WTC11 (cell line): ENCODE measurements at regions not wholly inside any gene's neighbourhood (a gene's known extent, or its start where the extent isn't known, plus 50 kb on each side); places are given as distances from the start of the nearest gene placed in this dataset.

Experiments
- ATAC-seq: fragments of 200-7000 bp; cut with Tn5 transposase; 2 replicates; pipeline ENCODE4 v1.10.0; 2021; ENCODE audit warnings: mild to moderate bottlenecking, moderate library complexity
- CTCF ChIA-PET: fragments of 300-600 bp; sonication (Branson Sonifier 250); formaldehyde crosslinking; loops from one replicate; lab custom pipeline; 2021; ENCODE audit warnings: antibody characterized with exemption; lab: Charles Lee
- POLR2A ChIA-PET: fragments of 350-600 bp; sonication (Branson Sonifier 250); formaldehyde crosslinking; loops from one replicate; lab custom pipeline; 2021; ENCODE audit warnings: antibody characterized with exemption; lab: Charles Lee
- DNase-seq: peaks from one replicate; pipeline ENCODE4 v3.0.0; 2021; ENCODE audit warnings: low spot score
- H3K27ac Mint-ChIP-seq: 2 replicates; pipeline ENCODE4 v1.8.0; 2021; ENCODE audit warnings: mixed read lengths
- H3K27me3 Mint-ChIP-seq: 2 replicates; pipeline ENCODE4 v1.8.0; 2021; ENCODE audit warnings: low read depth, mild to moderate bottlenecking, moderate library complexity, mixed read lengths
- H3K36me3 Mint-ChIP-seq: 2 replicates; pipeline ENCODE4 v1.8.0; 2021; ENCODE audit warnings: mixed read lengths
- H3K4me1 Mint-ChIP-seq: 2 replicates; pipeline ENCODE4 v1.8.0; 2022; ENCODE audit warnings: mixed read lengths
- H3K4me3 Mint-ChIP-seq: 2 replicates; pipeline ENCODE4 v1.8.0; 2021; ENCODE audit warnings: mild to moderate bottlenecking, moderate library complexity, mixed read lengths
- H3K9me3 Mint-ChIP-seq: 2 replicates; pipeline ENCODE4 v1.8.0; 2021; ENCODE audit warnings: mixed read lengths
- CREM ChIP-seq: sonication (generic); formaldehyde crosslinking; IDR thresholded peaks from 2 replicates; pipeline ENCODE4 v1.8.1; 2022; ENCODE audit warnings: mild to moderate bottlenecking, missing genetic modification reagents, moderate library complexity
- FOXJ3 ChIP-seq: sonication (generic); formaldehyde crosslinking; IDR thresholded peaks from 2 replicates; pipeline ENCODE4 v1.9.0; 2021; ENCODE audit warnings: missing genetic modification reagents, mild to moderate bottlenecking, borderline replicate concordance
- IRF2 ChIP-seq: sonication (generic); formaldehyde crosslinking; IDR thresholded peaks from 2 replicates; pipeline ENCODE4 v1.8.0; 2022; ENCODE audit warnings: low read depth, missing genetic modification reagents, borderline replicate concordance
- JUN ChIP-seq: sonication (generic); formaldehyde crosslinking; IDR thresholded peaks from 2 replicates; pipeline ENCODE4 v1.8.0; 2023; ENCODE audit warnings: mild to moderate bottlenecking, missing genetic modification reagents
- MXD4 ChIP-seq: fragments of 250-450 bp; sonication (Bioruptor Pico); IDR thresholded peaks from 2 replicates; pipeline ENCODE4 v1.8.0; 2021; ENCODE audit warnings: mild to moderate bottlenecking, moderate library complexity, borderline replicate concordance
- NR3C1 ChIP-seq: sonication (generic); formaldehyde crosslinking; conservative IDR thresholded peaks from 2 replicates; pipeline ENCODE4 v1.8.1; 2023; ENCODE audit warnings: low read depth, mild to moderate bottlenecking, missing genetic modification reagents
- RELA ChIP-seq: sonication (generic); formaldehyde crosslinking; IDR thresholded peaks from 2 replicates; pipeline ENCODE4 v1.8.1; 2022; ENCODE audit warnings: missing genetic modification reagents, mild to moderate bottlenecking, borderline replicate concordance
- TEAD1 ChIP-seq: sonication (generic); formaldehyde crosslinking; IDR thresholded peaks from 2 replicates; pipeline ENCODE4 v1.8.0; 2022; ENCODE audit warnings: mild to moderate bottlenecking, missing genetic modification reagents
- TP53 ChIP-seq: sonication (generic); formaldehyde crosslinking; IDR thresholded peaks from 2 replicates; pipeline ENCODE4 v1.8.1; 2023; ENCODE audit warnings: mild to moderate bottlenecking, missing genetic modification reagents
- ZNF121 ChIP-seq: sonication (generic); formaldehyde crosslinking; IDR thresholded peaks from 2 replicates; pipeline ENCODE4 v1.8.0; 2023; ENCODE audit warnings: missing genetic modification reagents
- ZNF219 ChIP-seq: sonication (generic); formaldehyde crosslinking; IDR thresholded peaks from 2 replicates; pipeline ENCODE4 v1.8.0; 2023; ENCODE audit warnings: missing genetic modification reagents, mild to moderate bottlenecking, borderline replicate concordance
- ZNF423 ChIP-seq: fragments of 250-450 bp; sonication (Bioruptor Pico); IDR thresholded peaks from 2 replicates; pipeline ENCODE4 v2.1.2; 2022; ENCODE audit warnings: mild to moderate bottlenecking, moderate library complexity
- TF ChIP-seq, protein P1 (sequence below): sonication (generic); formaldehyde crosslinking; IDR thresholded peaks from 2 replicates; pipeline ENCODE4 v1.8.1; 2022; ENCODE audit warnings: mild to moderate bottlenecking, missing genetic modification reagents, moderate library complexity, borderline replicate concordance
- TF ChIP-seq, protein P2 (sequence below): sonication (generic); formaldehyde crosslinking; IDR thresholded peaks from 2 replicates; pipeline ENCODE4 v1.8.1; 2023; ENCODE audit warnings: mild to moderate bottlenecking, missing genetic modification reagents, borderline replicate concordance
- TF ChIP-seq, protein P3 (sequence below): sonication (generic); formaldehyde crosslinking; IDR thresholded peaks from 2 replicates; pipeline ENCODE4 v1.8.1; 2022; ENCODE audit warnings: mild to moderate bottlenecking, moderate library complexity, missing genetic modification reagents
- TF ChIP-seq, protein P4 (sequence below): sonication (generic); formaldehyde crosslinking; IDR thresholded peaks from 2 replicates; pipeline ENCODE4 v1.8.1; 2023; ENCODE audit warnings: mild to moderate bottlenecking, missing genetic modification reagents, moderate library complexity
- TF ChIP-seq, protein P5 (sequence below): sonication (generic); formaldehyde crosslinking; conservative IDR thresholded peaks from 2 replicates; pipeline ENCODE4 v1.8.1; 2023; ENCODE audit warnings: mild to moderate bottlenecking, low read depth, missing genetic modification reagents, moderate library complexity

DNA sequence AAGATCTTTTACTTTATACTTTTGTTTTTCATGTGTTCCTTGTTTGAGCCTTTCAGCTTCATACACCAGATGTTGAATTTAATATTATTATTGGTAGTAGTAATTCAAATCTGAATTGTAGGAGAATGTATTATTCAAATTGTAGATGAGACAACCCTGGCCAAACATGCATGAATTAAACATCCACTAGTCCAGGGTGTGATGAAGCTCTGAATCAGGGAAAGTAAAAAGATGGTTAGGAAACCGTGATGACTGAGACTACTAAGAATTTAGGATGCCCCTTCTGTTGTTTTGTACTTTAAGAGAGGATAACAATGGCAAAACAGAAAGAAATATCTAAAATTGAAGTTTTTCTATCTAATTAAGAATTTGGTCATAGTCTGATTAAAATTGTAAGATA lies 227.8 kb upstream of the CDH2 start:
- TF ChIP-seq NR3C1 (CRISPR knock-in tag), result no peak
- no peak for TF ChIP-seq TP53
- TF ChIP-seq, protein P1, sequence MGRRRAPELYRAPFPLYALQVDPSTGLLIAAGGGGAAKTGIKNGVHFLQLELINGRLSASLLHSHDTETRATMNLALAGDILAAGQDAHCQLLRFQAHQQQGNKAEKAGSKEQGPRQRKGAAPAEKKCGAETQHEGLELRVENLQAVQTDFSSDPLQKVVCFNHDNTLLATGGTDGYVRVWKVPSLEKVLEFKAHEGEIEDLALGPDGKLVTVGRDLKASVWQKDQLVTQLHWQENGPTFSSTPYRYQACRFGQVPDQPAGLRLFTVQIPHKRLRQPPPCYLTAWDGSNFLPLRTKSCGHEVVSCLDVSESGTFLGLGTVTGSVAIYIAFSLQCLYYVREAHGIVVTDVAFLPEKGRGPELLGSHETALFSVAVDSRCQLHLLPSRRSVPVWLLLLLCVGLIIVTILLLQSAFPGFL (CRISPR knock-in tag), result no peak
- no peak for TF ChIP-seq ZNF121 (CRISPR knock-in tag)
- Mint-ChIP-seq H3K4me1 (no peaks in the 10 kb centered on the region), H3K36me3 (no peaks in the 10 kb centered on the region), H3K9me3 (no peaks in the 10 kb centered on the region; the same call in 1 of the 2 replicates), H3K4me3 (no peak overlapping the region), H3K27me3 (no peaks in the 10 kb centered on the region), H3K27ac (no peak overlapping the region)
- ChIA-PET POLR2A (no interaction called here), CTCF (no interaction called here)
- ATAC-seq (no peak), DNase-seq (no peak)

DNA sequence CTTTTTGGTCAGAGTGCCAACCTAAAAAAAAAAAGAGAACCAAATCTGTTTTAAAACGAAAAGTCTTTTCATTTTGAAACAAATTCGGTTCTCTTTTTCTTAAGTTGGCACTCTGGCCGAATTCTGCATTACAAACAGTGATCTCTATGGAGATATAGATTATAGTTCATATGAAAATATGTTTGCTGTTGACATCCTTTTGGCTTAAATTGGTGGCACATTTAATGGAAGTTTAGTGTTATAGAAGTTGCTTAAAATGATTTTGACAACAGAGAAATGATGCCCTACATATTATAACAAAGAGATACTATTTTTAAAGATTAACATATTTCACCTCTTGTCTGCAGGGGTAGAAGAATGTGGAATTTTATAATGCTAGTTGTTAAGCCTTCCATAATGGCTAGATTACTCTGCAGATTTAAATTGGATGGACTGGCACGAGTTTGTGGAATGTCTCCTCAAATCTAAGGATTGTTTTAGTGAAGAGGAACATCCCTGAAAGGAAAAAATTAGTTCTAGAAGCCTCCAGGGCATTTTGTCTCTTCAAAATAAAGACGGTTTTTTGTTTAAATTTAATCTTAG lies 222.9 kb upstream of the CDH2 start:
- no peak for TF ChIP-seq TEAD1
- TF ChIP-seq, protein P2, sequence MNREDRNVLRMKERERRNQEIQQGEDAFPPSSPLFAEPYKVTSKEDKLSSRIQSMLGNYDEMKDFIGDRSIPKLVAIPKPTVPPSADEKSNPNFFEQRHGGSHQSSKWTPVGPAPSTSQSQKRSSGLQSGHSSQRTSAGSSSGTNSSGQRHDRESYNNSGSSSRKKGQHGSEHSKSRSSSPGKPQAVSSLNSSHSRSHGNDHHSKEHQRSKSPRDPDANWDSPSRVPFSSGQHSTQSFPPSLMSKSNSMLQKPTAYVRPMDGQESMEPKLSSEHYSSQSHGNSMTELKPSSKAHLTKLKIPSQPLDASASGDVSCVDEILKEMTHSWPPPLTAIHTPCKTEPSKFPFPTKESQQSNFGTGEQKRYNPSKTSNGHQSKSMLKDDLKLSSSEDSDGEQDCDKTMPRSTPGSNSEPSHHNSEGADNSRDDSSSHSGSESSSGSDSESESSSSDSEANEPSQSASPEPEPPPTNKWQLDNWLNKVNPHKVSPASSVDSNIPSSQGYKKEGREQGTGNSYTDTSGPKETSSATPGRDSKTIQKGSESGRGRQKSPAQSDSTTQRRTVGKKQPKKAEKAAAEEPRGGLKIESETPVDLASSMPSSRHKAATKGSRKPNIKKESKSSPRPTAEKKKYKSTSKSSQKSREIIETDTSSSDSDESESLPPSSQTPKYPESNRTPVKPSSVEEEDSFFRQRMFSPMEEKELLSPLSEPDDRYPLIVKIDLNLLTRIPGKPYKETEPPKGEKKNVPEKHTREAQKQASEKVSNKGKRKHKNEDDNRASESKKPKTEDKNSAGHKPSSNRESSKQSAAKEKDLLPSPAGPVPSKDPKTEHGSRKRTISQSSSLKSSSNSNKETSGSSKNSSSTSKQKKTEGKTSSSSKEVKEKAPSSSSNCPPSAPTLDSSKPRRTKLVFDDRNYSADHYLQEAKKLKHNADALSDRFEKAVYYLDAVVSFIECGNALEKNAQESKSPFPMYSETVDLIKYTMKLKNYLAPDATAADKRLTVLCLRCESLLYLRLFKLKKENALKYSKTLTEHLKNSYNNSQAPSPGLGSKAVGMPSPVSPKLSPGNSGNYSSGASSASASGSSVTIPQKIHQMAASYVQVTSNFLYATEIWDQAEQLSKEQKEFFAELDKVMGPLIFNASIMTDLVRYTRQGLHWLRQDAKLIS (CRISPR knock-in tag), result no peak
- no peak for TF ChIP-seq JUN (CRISPR knock-in tag)
- no peak for TF ChIP-seq IRF2 (CRISPR knock-in tag)
- TF ChIP-seq, protein P3, sequence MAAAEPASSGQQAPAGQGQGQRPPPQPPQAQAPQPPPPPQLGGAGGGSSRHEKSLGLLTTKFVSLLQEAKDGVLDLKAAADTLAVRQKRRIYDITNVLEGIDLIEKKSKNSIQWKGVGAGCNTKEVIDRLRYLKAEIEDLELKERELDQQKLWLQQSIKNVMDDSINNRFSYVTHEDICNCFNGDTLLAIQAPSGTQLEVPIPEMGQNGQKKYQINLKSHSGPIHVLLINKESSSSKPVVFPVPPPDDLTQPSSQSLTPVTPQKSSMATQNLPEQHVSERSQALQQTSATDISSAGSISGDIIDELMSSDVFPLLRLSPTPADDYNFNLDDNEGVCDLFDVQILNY (CRISPR knock-in tag), result no peak
- TF ChIP-seq RELA (CRISPR knock-in tag), result no peak
- no peak for TF ChIP-seq ZNF423 (CRISPR knock-in tag)
- no peak for TF ChIP-seq ZNF219 (CRISPR knock-in tag)
- no peak for TF ChIP-seq MXD4 (CRISPR knock-in tag)
- TF ChIP-seq, protein P4, sequence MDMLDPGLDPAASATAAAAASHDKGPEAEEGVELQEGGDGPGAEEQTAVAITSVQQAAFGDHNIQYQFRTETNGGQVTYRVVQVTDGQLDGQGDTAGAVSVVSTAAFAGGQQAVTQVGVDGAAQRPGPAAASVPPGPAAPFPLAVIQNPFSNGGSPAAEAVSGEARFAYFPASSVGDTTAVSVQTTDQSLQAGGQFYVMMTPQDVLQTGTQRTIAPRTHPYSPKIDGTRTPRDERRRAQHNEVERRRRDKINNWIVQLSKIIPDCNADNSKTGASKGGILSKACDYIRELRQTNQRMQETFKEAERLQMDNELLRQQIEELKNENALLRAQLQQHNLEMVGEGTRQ, result no peak
- TF ChIP-seq, protein P5, sequence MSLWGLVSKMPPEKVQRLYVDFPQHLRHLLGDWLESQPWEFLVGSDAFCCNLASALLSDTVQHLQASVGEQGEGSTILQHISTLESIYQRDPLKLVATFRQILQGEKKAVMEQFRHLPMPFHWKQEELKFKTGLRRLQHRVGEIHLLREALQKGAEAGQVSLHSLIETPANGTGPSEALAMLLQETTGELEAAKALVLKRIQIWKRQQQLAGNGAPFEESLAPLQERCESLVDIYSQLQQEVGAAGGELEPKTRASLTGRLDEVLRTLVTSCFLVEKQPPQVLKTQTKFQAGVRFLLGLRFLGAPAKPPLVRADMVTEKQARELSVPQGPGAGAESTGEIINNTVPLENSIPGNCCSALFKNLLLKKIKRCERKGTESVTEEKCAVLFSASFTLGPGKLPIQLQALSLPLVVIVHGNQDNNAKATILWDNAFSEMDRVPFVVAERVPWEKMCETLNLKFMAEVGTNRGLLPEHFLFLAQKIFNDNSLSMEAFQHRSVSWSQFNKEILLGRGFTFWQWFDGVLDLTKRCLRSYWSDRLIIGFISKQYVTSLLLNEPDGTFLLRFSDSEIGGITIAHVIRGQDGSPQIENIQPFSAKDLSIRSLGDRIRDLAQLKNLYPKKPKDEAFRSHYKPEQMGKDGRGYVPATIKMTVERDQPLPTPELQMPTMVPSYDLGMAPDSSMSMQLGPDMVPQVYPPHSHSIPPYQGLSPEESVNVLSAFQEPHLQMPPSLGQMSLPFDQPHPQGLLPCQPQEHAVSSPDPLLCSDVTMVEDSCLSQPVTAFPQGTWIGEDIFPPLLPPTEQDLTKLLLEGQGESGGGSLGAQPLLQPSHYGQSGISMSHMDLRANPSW, result no peak
- TF ChIP-seq FOXJ3 (CRISPR knock-in tag), result no peak
- no peak for TF ChIP-seq CREM (CRISPR knock-in tag)
- TF ChIP-seq, all 79 proteins: peak for 0
- ChIA-PET CTCF (no interaction called here), POLR2A (no interaction called here)
- Mint-ChIP-seq H3K4me3 (no peak overlapping the region), H3K27me3 (no peaks in the 10 kb centered on the region), H3K36me3 (no peaks in the 10 kb centered on the region), H3K9me3 (no peaks in the 10 kb centered on the region; the same call in 1 of the 2 replicates), H3K4me1 (peaks cover 12% of the 10 kb centered on the region), H3K27ac (no peak overlapping the region)
- no peak for ATAC-seq
- no peak for DNase-seq
